HUES64 (cell line): ENCODE measurements at regions not wholly inside any gene's neighbourhood (a gene's known extent, or its start where the extent isn't known, plus 50 kb on each side); places are given as distances from the start of the nearest gene placed in this dataset.
"Not testable (repeated sequence)": the region's sequence is repeated elsewhere in the genome, so short reads cannot be mapped to it uniquely, and the experiment has no call there.

Experiments used
- H3K27ac ChIP-seq: 2 replicates; pipeline ENCODE4 v1.7.0; 2013; ENCODE audit warnings: low read depth, low read length, inconsistent platforms
- H3K27me3 ChIP-seq: 2 replicates; pipeline ENCODE4 v1.6.1; 2013; ENCODE audit warnings: mild to moderate bottlenecking, low read length; ENCODE audit not compliant: insufficient read depth
- H3K36me3 ChIP-seq: 2 replicates; pipeline ENCODE4 v1.6.1; 2013; ENCODE audit warnings: mild to moderate bottlenecking, low read length; ENCODE audit not compliant: insufficient read depth
- H3K4me1 ChIP-seq: 2 replicates; pipeline ENCODE4 v1.6.1; 2013; ENCODE audit warnings: mild to moderate bottlenecking, low read length, moderate library complexity; ENCODE audit not compliant: insufficient read depth
- H3K4me3 ChIP-seq: 2 replicates; pipeline ENCODE4 v1.5.1; 2013; ENCODE audit warnings: mild to moderate bottlenecking, low read length, moderate library complexity
- H3K9ac ChIP-seq: 2 replicates; pipeline ENCODE4 v1.6.1; 2013; ENCODE audit warnings: mild to moderate bottlenecking, low read depth, low read length
- H3K9me3 ChIP-seq: 2 replicates; pipeline ENCODE4 v1.6.1; 2013; ENCODE audit warnings: low read depth, low read length; ENCODE audit not compliant: insufficient read depth
- WGBS: fragments of 150-250, 120-280 bp; methylation state at CpG from one replicate; pipeline ENCODE4 v1.1.7; 2013; ENCODE audit warnings: missing lambda C conversion rate; 5-methylcytosine and 5-hydroxymethylcytosine counted together

- H3K27me3 ChIP-seq, H3K4me1 ChIP-seq, H3K27ac ChIP-seq, H3K9ac ChIP-seq, H3K4me3 ChIP-seq, H3K9me3 ChIP-seq, H3K36me3 ChIP-seq: not testable (repeated sequence)
- WGBS, result no CpG with 5 or more reads among the region's 7 CpGs
Measured at GRCh38 chr1:149338698-149339097, 136.1 kb upstream of the NBPF19 start.

- H3K9me3 ChIP-seq, H3K4me3 ChIP-seq, H3K4me1 ChIP-seq, H3K36me3 ChIP-seq, H3K27ac ChIP-seq, H3K9ac ChIP-seq, H3K27me3 ChIP-seq: not testable (repeated sequence)
- WGBS, result no CpG with 5 or more reads among the region's 1 CpG
Measured at GRCh38 chr1:149349448-149349847, 125.4 kb upstream of the NBPF19 start.

GRCh38 chr1:149352205-149352604, 122.6 kb upstream of the NBPF19 start:
- H3K4me3 ChIP-seq, H3K36me3 ChIP-seq, H3K4me1 ChIP-seq, H3K27me3 ChIP-seq, H3K9me3 ChIP-seq, H3K27ac ChIP-seq, H3K9ac ChIP-seq: not testable (repeated sequence)
- WGBS, result no CpG with 5 or more reads among the region's 1 CpG

GRCh38 chr1:149354579-149354978, 120.3 kb upstream of the NBPF19 start:
- H3K9ac ChIP-seq, H3K27ac ChIP-seq, H3K9me3 ChIP-seq, H3K4me1 ChIP-seq, H3K27me3 ChIP-seq, H3K36me3 ChIP-seq, H3K4me3 ChIP-seq: not testable (repeated sequence)
- no CpG with 5 or more reads among the region's 2 CpGs for WGBS

GRCh38 chr1:149355748-149356147, 119.1 kb upstream of the NBPF19 start:
- WGBS, result no CpG with 5 or more reads among the region's 1 CpG
- not testable (repeated sequence) for H3K4me1 ChIP-seq, H3K27me3 ChIP-seq, H3K27ac ChIP-seq, H3K36me3 ChIP-seq, H3K9ac ChIP-seq, H3K9me3 ChIP-seq, H3K4me3 ChIP-seq

GRCh38 chr1:149356152-149356551, 118.7 kb upstream of the NBPF19 start:
- not testable (repeated sequence) for H3K9me3 ChIP-seq, H3K27me3 ChIP-seq, H3K9ac ChIP-seq, H3K4me1 ChIP-seq, H3K36me3 ChIP-seq, H3K27ac ChIP-seq, H3K4me3 ChIP-seq
- no CpG with 5 or more reads among the region's 4 CpGs for WGBS

GRCh38 chr1:149360351-149360750, 114.5 kb upstream of the NBPF19 start:
- H3K4me1 ChIP-seq, H3K27me3 ChIP-seq, H3K9ac ChIP-seq, H3K4me3 ChIP-seq, H3K9me3 ChIP-seq, H3K27ac ChIP-seq, H3K36me3 ChIP-seq: not testable (repeated sequence)
- WGBS, result no CpG with 5 or more reads among the region's 3 CpGs

- not testable (repeated sequence) for H3K4me3 ChIP-seq, H3K9ac ChIP-seq, H3K4me1 ChIP-seq, H3K36me3 ChIP-seq, H3K9me3 ChIP-seq, H3K27me3 ChIP-seq, H3K27ac ChIP-seq
- WGBS, result no CpG with 5 or more reads among the region's 2 CpGs
Measured at GRCh38 chr1:149361310-149361709, 113.5 kb upstream of the NBPF19 start.

- no CpG with 5 or more reads among the region's 1 CpG for WGBS
- H3K9me3 ChIP-seq, H3K27ac ChIP-seq: not testable (repeated sequence)
Measured at GRCh38 chr1:149364188-149364981, 110.5 kb upstream of the NBPF19 start.

GRCh38 chr1:149366402-149366801, 108.4 kb upstream of the NBPF19 start:
- H3K36me3 ChIP-seq, H3K9ac ChIP-seq, H3K4me1 ChIP-seq, H3K9me3 ChIP-seq, H3K27ac ChIP-seq, H3K27me3 ChIP-seq, H3K4me3 ChIP-seq: not testable (repeated sequence)
- no CpG with 5 or more reads among the region's 1 CpG for WGBS

More at GRCh38 chr1:149364188-149364981, 110.5 kb upstream of the NBPF19 start:
- not testable (repeated sequence) for H3K9ac ChIP-seq, H3K4me1 ChIP-seq, H3K27me3 ChIP-seq, H3K4me3 ChIP-seq, H3K36me3 ChIP-seq

- H3K27ac ChIP-seq, H3K9me3 ChIP-seq, H3K4me1 ChIP-seq, H3K36me3 ChIP-seq, H3K9ac ChIP-seq, H3K4me3 ChIP-seq, H3K27me3 ChIP-seq: not testable (repeated sequence)
- 91% methylated on average over 1 of the region's 3 CpGs for WGBS
Measured at GRCh38 chr1:149367472-149368044, 107.3 kb upstream of the NBPF19 start.

- H3K36me3 ChIP-seq, H3K9ac ChIP-seq, H3K4me1 ChIP-seq, H3K27ac ChIP-seq, H3K27me3 ChIP-seq, H3K9me3 ChIP-seq, H3K4me3 ChIP-seq: not testable (repeated sequence)
- 47% methylated on average over 1 of the region's 1 CpG for WGBS
Measured at GRCh38 chr1:149368337-149368736, 106.5 kb upstream of the NBPF19 start.
